Loucy (cell line): ENCODE measurements at regions not wholly inside any gene's neighbourhood (a gene's known extent, or its start where the extent isn't known, plus 50 kb on each side); places are given as distances from the start of the nearest gene placed in this dataset.

Experiments used
- CTCF ChIP-seq: fragments of 200-600 bp; sonication (generic); conservative IDR thresholded peaks from 2 replicates; pipeline ENCODE4 v1.5.1; 2014; ENCODE audit warnings: mild to moderate bottlenecking, antibody characterized with exemption, low read length
- EZH2phosphoT487 ChIP-seq: fragments of 200-600 bp; IDR thresholded peaks from 2 replicates; pipeline ENCODE4 v1.6.1; 2018; ENCODE audit warnings: antibody characterized with exemption, mild to moderate bottlenecking, moderate library complexity, borderline replicate concordance

- TF ChIP-seq CTCF (no peak), EZH2phosphoT487 (no peak)
Observed at GRCh38 chr22:16699326-16699725, 106.7 kb upstream of the CCT8L2 start.
